BJ (cell line): ENCODE measurements at regions not wholly inside any gene's neighbourhood (a gene's known extent, or its start where the extent isn't known, plus 50 kb on each side); places are given as distances from the start of the nearest gene placed in this dataset.

ENCODE experiments used
- CTCF ChIA-PET: fragments of 350-600 bp; formaldehyde crosslinking; extraction: SDS; loops from one replicate; lab custom pipeline; 2021; ENCODE audit warnings: antibody characterized with exemption, inconsistent platforms; lab: Yijun Ruan, JAX
- POLR2A ChIA-PET: fragments of 300-600 bp; sonication (Branson Sonifier 250); formaldehyde crosslinking; extraction: SDS; loops from one replicate; lab custom pipeline; 2021; ENCODE audit warnings: antibody characterized with exemption; lab: Charles Lee
- DNase-seq: peaks from one replicate; pipeline ENCODE4 v3.0.0-alpha.2; 2011; ENCODE audit warnings: low read depth
- H3K27me3 ChIP-seq: 2 replicates; pipeline ENCODE4 v1.6.0; 2011; ENCODE audit warnings: low read length; ENCODE audit not compliant: control insufficient read depth, insufficient read depth
- H3K36me3 ChIP-seq: 2 replicates; pipeline ENCODE4 v1.5.1; 2011; ENCODE audit warnings: low read length; ENCODE audit not compliant: control insufficient read depth, insufficient read depth
- H3K4me3 ChIP-seq: 2 replicates; pipeline ENCODE4 v1.5.1; 2011; ENCODE audit warnings: low read depth, mild to moderate bottlenecking, control low read depth, low read length
- CTCF ChIP-seq: IDR thresholded peaks from 2 replicates; pipeline ENCODE4 v1.5.1; 2011; ENCODE audit warnings: low read depth, mild to moderate bottlenecking, control low read depth, inconsistent platforms, low read length, moderate library complexity; ENCODE audit not compliant: insufficient read depth

- Histone ChIP-seq H3K36me3 (no peaks in the 10 kb centered on the region), H3K27me3 (no peaks in the 10 kb centered on the region), H3K4me3 (no peak overlapping the region)
- CTCF ChIA-PET: no interaction called here
- no peak for TF ChIP-seq CTCF
- no peak for DNase-seq
- POLR2A ChIA-PET: no interaction called here
Measured at GRCh38 chr13:90375851-90376250, 971.6 kb upstream of the MIR17HG start.

GRCh38 chr13:90382425-90382824, 965.1 kb upstream of the MIR17HG start:
- no peak for DNase-seq
- Histone ChIP-seq H3K36me3 (no peaks in the 10 kb centered on the region), H3K4me3 (no peak overlapping the region), H3K27me3 (no peaks in the 10 kb centered on the region)
- CTCF ChIA-PET: no interaction called here
- TF ChIP-seq CTCF: no peak
- POLR2A ChIA-PET: no interaction called here

- DNase-seq: no peak
- Histone ChIP-seq H3K36me3 (no peaks in the 10 kb centered on the region), H3K27me3 (no peaks in the 10 kb centered on the region), H3K4me3 (no peak overlapping the region)
- ChIA-PET CTCF (no interaction called here), POLR2A (no interaction called here)
- TF ChIP-seq CTCF: no peak
Measured at GRCh38 chr13:90385781-90386489, 961.6 kb upstream of the MIR17HG start.

- no peaks in the 10 kb centered on the region for H3K36me3 ChIP-seq
- no peaks in the 10 kb centered on the region for H3K27me3 ChIP-seq
- CTCF ChIA-PET: no interaction called here
- no peak for TF ChIP-seq CTCF
- H3K4me3 ChIP-seq: no peak overlapping the region
- POLR2A ChIA-PET: no interaction called here
- no peak for DNase-seq
Measured at GRCh38 chr13:90388887-90389452, 958.5 kb upstream of the MIR17HG start.

- ChIA-PET CTCF (interaction anchor here (0.8 kb wide), 1 partner anchor 18 kb away, joined by 4 read pairs; no protein-coding TSS in a partner anchor), POLR2A (no interaction called here)
- H3K27me3 ChIP-seq: no peaks in the 10 kb centered on the region
- TF ChIP-seq CTCF: no peak
- no peak for DNase-seq
- H3K4me3 ChIP-seq: no peak overlapping the region
- H3K36me3 ChIP-seq: no peaks in the 10 kb centered on the region
Measured at GRCh38 chr13:90389537-90389936, 958.0 kb upstream of the MIR17HG start.
